Raji (cell line): ENCODE measurements at regions not wholly inside any gene's neighbourhood (a gene's known extent, or its start where the extent isn't known, plus 50 kb on each side); places are given as distances from the start of the nearest gene placed in this dataset.

Source experiments
- POLR2A ChIP-seq: IDR thresholded peaks from 2 replicates; pipeline ENCODE4 v1.6.1; 2011; ENCODE audit warnings: low read depth, low read length, control low read depth; ENCODE audit not compliant: insufficient read depth

- no peak for TF ChIP-seq POLR2A
Observed at GRCh38 chr12:92331383-92331782, 185.7 kb upstream of the BTG1 start.

- TF ChIP-seq POLR2A = no peak
Observed at GRCh38 chr12:92330654-92331053, 185.0 kb upstream of the BTG1 start.

- no peak for TF ChIP-seq POLR2A
Observed at GRCh38 chr12:92326877-92327276, 181.2 kb upstream of the BTG1 start.

- no peak for TF ChIP-seq POLR2A
Observed at GRCh38 chr12:92324849-92325500, 179.3 kb upstream of the BTG1 start.

GRCh38 chr12:92312463-92312964 lies 166.9 kb upstream of the BTG1 start:
- TF ChIP-seq POLR2A = no peak

GRCh38 chr12:92304371-92305055 lies 158.9 kb upstream of the BTG1 start:
- no peak for TF ChIP-seq POLR2A

GRCh38 chr12:92302041-92302829 lies 156.6 kb upstream of the BTG1 start:
- TF ChIP-seq POLR2A = no peak

- TF ChIP-seq POLR2A = no peak
Observed at GRCh38 chr12:92301356-92301755, 155.7 kb upstream of the BTG1 start.

GRCh38 chr12:92300777-92301176 lies 155.1 kb upstream of the BTG1 start:
- no peak for TF ChIP-seq POLR2A

GRCh38 chr12:92299744-92300143 lies 154.1 kb upstream of the BTG1 start:
- TF ChIP-seq POLR2A = no peak

- no peak for TF ChIP-seq POLR2A
Observed at GRCh38 chr12:92299344-92299743, 153.7 kb upstream of the BTG1 start.

- no peak for TF ChIP-seq POLR2A
Observed at GRCh38 chr12:92297932-92298696, 152.5 kb upstream of the BTG1 start.

GRCh38 chr12:92297405-92297804 lies 151.8 kb upstream of the BTG1 start:
- no peak for TF ChIP-seq POLR2A

- no peak for TF ChIP-seq POLR2A
Observed at GRCh38 chr12:92295523-92295922, 149.9 kb upstream of the BTG1 start.
